Muscle of leg (tissue), 3 donors: ENCODE measurements at regions not wholly inside any gene's neighbourhood (a gene's known extent, or its start where the extent isn't known, plus 50 kb on each side); places are given as distances from the start of the nearest gene placed in this dataset.

ENCODE experiments used
- DNase-seq: peaks from one replicate; pipeline ENCODE4 v3.0.0; 2013
- H3K27ac ChIP-seq: one replicate; pipeline ENCODE4 v1.5.1; 2013; ENCODE audit warnings: mild to moderate bottlenecking, low read length, control low read depth
- H3K27me3 ChIP-seq: one replicate; pipeline ENCODE4 v1.6.1; 2013; ENCODE audit warnings: low read length; ENCODE audit not compliant: control insufficient read depth, insufficient read depth
- H3K36me3 ChIP-seq: one replicate; pipeline ENCODE4 v1.6.1; 2013; ENCODE audit warnings: low read length; ENCODE audit not compliant: control insufficient read depth, insufficient read depth
- H3K4me1 ChIP-seq: one replicate; pipeline ENCODE4 v1.6.1; 2013; ENCODE audit warnings: low read length; ENCODE audit not compliant: control insufficient read depth, insufficient read depth
- H3K4me3 ChIP-seq: one replicate; pipeline ENCODE4 v1.5.1; 2013; ENCODE audit warnings: low read length, control low read depth
- H3K9me3 ChIP-seq: replicated peaks from 2 replicates; pipeline ENCODE4 v1.6.1; 2013; ENCODE audit warnings: low read depth, low read length; ENCODE audit not compliant: control insufficient read depth
- WGBS: methylation state at CpG from one replicate; pipeline ENCODE4 v1.1.5; 2013; ENCODE audit warnings: missing lambda C conversion rate; ENCODE audit not compliant: insufficient coverage; 5-methylcytosine and 5-hydroxymethylcytosine counted together

DNA sequence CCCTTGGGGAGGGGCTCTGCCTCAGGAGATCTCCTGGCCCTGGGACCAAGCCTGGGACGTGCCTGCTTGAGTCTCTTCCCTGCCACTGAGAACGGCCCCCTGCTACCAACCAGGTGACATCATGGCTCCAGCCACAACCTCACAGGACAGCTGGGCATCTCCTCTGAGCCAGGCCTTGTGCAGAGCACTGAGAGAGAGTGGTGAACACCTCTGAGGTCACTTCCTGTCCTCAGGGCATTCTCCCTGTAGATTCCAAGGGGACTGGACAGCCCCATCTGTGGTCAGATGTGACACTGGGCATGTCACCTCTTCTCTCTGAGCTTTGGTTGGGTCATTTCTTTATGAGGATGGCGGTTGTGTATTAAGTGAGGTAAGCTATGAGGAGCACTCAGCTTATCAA lies 172.0 kb downstream of the MELK start:
- WGBS = 44% methylated on average over 1 of the region's 3 CpGs
- Histone ChIP-seq H3K27ac (no peak overlapping the region), H3K4me1 (no peaks in the 10 kb centered on the region), H3K4me3 (no peak overlapping the region), H3K36me3 (no peaks in the 10 kb centered on the region), H3K27me3 (peaks cover 24% of the 10 kb centered on the region), H3K9me3 (no peaks in the 10 kb centered on the region)
- no peak for DNase-seq

DNA sequence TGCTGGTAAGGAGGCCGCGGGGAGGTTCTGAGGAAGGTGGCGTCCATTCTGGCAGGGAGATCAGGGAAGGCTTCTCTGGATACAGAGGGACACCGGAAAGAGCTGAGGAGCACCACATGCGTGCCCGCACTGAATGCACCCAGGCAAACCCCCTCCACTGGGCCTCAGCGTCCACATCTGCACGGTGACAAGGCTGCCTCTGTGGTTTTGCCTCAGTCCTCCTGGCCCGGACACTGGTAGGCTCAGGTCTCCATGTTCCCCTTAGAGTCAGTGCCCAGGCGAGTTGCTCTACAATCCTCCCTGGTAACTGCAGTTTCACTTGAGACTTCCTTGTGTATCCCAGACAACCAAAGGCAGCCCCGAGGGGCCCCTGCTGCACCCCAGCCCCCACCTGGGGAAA lies 173.3 kb downstream of the MELK start:
- peaks cover 11% of the 10 kb centered on the region for H3K27me3 ChIP-seq
- no peak for DNase-seq
- H3K4me1 ChIP-seq = no peaks in the 10 kb centered on the region
- H3K4me3 ChIP-seq = no peak overlapping the region
- no peaks in the 10 kb centered on the region for H3K9me3 ChIP-seq
- no peaks in the 10 kb centered on the region for H3K36me3 ChIP-seq
- no peak overlapping the region for H3K27ac ChIP-seq
- 91% methylated on average over 8 of the region's 11 CpGs for WGBS

DNA sequence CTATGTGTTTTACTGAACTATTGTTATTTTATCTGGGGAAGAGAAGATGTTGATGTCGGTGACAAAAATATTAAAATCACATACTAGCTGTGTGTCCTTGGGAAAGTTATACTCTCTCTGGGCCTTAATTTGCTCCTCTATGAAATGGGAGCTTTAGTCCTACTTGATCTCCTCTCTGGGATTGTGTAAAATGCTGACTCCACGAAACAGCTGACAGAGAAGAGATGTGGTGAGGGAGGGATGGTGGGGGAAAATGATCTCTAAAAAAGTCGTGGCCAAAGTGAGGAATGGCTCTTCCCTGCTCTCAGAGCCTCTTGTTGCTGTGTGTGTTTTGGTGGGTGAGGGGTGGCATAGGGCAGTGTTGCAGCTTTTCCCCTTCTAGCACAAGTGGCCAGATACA lies 173.7 kb downstream of the MELK start:
- Histone ChIP-seq H3K27ac (no peak overlapping the region), H3K4me3 (no peak overlapping the region), H3K4me1 (no peaks in the 10 kb centered on the region), H3K36me3 (no peaks in the 10 kb centered on the region), H3K27me3 (peaks cover 7% of the 10 kb centered on the region), H3K9me3 (no peaks in the 10 kb centered on the region)
- no peak for DNase-seq
- WGBS = 60% methylated on average over 1 of the region's 3 CpGs

DNA sequence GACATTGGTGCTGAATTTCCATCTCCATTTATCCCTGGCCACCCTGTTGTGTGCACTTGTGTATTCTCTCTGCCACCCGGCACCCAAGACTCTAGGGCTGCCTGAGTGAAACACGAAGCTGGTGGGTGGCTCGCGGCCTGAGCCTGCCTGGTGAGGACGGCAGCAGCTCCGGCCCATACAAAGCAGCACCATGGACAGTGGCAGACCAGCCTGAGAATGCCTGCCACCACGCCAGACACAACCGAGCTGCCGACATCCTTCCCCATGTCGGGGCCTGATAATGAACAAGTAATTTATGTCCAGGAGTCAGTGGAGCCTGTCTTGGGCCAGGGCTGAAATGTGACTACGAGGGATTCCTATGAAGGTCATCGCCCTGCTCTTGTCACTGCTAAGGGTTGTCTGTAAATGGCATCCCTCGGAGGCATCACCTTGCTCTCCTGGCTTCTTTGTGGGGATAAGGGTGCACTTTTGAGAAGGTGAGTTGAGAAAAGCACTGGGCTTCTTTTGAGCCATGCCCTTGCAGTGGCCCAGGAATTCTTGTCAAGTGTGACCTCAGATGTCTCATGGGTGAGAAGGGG lies 175.7 kb downstream of the MELK start:
- no peaks in the 10 kb centered on the region for H3K9me3 ChIP-seq
- 12% methylated on average over 8 of the region's 13 CpGs for WGBS
- H3K36me3 ChIP-seq = no peaks in the 10 kb centered on the region
- peak; percentile 53 for DNase-seq
- H3K27ac ChIP-seq = no peak overlapping the region
- H3K27me3 ChIP-seq = peaks cover 2% of the 10 kb centered on the region
- no peaks in the 10 kb centered on the region for H3K4me1 ChIP-seq
- no peak overlapping the region for H3K4me3 ChIP-seq

DNA sequence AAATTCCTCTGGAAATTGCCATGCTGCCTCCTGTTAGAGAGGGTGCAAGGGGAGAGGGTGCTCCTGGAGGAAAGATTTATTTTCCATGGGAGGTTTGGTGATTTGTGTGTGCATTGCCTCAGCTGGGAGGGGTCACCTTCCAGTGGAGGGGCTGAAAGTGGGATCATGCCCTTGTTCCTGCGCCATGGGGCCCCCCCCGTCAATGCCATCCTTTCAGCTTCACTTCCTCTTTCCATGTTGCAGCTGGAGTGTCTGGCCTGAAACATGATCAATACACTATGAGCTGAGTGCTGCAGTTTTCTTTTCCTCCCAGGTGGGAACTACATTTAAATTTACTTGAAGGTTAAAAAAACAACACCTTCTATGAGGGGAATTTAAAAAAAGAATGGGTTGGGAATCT lies 176.8 kb downstream of the MELK start:
- H3K27me3 ChIP-seq = peaks cover 2% of the 10 kb centered on the region
- H3K36me3 ChIP-seq = no peaks in the 10 kb centered on the region
- no peak overlapping the region for H3K27ac ChIP-seq
- no peak overlapping the region for H3K4me3 ChIP-seq
- no peaks in the 10 kb centered on the region for H3K4me1 ChIP-seq
- no peaks in the 10 kb centered on the region for H3K9me3 ChIP-seq
- DNase-seq = no peak
- WGBS = no CpG with 5 or more reads among the region's 2 CpGs

DNA sequence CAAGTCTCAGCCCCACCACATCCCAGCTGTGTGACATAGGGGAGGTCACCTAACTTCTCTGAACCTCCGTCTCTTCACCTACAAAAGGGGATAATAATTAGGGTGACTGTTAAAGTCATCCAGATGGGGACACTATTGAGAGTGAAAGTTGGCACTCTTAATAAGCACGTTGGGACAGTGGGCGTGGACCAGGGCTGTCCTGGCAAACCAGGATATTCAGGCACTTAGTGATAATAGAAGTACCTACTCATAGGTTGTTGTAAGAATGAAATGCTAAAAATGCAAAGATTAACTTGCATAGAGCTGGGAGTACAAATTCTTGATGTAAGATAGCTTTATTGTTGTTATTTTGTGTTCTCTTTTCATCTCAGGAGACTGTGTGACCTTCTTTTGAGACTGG lies 177.9 kb downstream of the MELK start:
- Histone ChIP-seq H3K27me3 (peaks cover 2% of the 10 kb centered on the region), H3K4me3 (no peak overlapping the region), H3K9me3 (no peaks in the 10 kb centered on the region), H3K4me1 (no peaks in the 10 kb centered on the region), H3K27ac (no peak overlapping the region), H3K36me3 (no peaks in the 10 kb centered on the region)
- 61% methylated on average over 2 of the region's 3 CpGs for WGBS
- no peak for DNase-seq

DNA sequence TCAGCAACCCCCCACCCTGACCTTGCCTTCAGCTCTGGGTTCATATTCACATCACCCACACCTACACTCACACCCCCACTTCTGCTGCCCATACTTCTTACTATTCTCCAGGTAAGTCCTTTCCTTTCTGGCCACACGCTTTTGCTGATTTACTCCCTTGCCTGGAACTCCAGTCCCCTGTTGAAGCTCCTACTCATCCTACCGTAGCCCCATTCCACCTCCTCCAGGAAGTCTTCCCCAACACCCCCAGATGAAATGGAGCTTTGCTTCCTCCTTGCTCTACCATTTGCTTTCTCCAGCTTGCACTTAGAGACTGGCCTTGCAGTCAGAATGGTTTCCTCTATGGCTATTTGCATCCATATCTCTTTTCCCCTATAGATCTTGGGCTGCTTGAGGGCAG lies 182.3 kb downstream of the MELK start:
- H3K9me3 ChIP-seq = no peaks in the 10 kb centered on the region
- 64% methylated on average over 2 of the region's 2 CpGs for WGBS
- peaks cover 8% of the 10 kb centered on the region for H3K27me3 ChIP-seq
- H3K4me3 ChIP-seq = no peak overlapping the region
- no peak overlapping the region for H3K27ac ChIP-seq
- H3K36me3 ChIP-seq = no peaks in the 10 kb centered on the region
- H3K4me1 ChIP-seq = no peaks in the 10 kb centered on the region
- DNase-seq = no peak

DNA sequence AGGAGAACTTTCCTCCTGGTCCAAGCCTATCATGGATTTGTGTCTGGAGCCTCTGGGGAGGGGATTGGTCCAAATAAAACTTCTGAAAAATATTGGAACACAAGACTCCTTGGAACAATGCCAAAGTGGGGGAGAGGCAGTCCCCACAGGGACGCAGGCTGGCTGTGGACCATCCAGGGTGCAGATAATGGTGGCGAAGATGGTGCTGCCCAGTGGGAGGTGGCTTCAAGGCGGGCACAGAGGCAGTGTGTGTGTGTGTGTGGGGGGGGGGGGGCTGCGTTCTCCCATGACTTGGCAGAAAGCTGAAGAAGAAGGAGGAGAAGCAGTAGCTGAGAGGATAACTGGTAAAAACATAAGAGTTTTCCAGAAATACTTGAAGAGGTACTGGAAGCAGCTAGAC lies 186.4 kb downstream of the MELK start:
- no peaks in the 10 kb centered on the region for H3K9me3 ChIP-seq
- H3K4me1 ChIP-seq = no peaks in the 10 kb centered on the region
- WGBS = 48% methylated on average over 3 of the region's 4 CpGs
- H3K4me3 ChIP-seq = no peak overlapping the region
- H3K36me3 ChIP-seq = no peaks in the 10 kb centered on the region
- no peak overlapping the region for H3K27ac ChIP-seq
- DNase-seq = no peak
- peaks cover 8% of the 10 kb centered on the region for H3K27me3 ChIP-seq

DNA sequence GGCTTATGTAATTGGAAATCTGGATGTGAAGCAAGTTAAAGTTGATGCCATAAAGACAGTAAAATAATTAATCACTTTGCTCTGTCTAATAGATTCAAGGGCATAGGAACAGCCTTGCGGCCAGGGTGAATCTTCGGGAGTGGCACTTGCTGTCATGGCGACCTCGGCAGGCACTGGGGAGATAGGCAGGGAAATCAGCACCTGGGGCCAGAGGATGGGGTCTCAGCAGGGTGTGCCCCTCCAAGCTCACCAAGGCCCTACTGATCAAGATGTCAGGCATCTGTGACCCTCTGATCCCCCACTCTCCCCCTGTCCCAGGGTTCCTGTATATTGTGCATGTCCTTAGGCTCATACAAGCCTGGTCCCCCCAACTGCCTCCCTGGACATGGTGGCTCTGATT lies 187.3 kb downstream of the MELK start:
- 77% methylated on average over 3 of the region's 4 CpGs for WGBS
- no peaks in the 10 kb centered on the region for H3K36me3 ChIP-seq
- no peak for DNase-seq
- peaks cover 11% of the 10 kb centered on the region for H3K27me3 ChIP-seq
- no peak overlapping the region for H3K4me3 ChIP-seq
- no peaks in the 10 kb centered on the region for H3K4me1 ChIP-seq
- H3K9me3 ChIP-seq = no peaks in the 10 kb centered on the region
- H3K27ac ChIP-seq = no peak overlapping the region

DNA sequence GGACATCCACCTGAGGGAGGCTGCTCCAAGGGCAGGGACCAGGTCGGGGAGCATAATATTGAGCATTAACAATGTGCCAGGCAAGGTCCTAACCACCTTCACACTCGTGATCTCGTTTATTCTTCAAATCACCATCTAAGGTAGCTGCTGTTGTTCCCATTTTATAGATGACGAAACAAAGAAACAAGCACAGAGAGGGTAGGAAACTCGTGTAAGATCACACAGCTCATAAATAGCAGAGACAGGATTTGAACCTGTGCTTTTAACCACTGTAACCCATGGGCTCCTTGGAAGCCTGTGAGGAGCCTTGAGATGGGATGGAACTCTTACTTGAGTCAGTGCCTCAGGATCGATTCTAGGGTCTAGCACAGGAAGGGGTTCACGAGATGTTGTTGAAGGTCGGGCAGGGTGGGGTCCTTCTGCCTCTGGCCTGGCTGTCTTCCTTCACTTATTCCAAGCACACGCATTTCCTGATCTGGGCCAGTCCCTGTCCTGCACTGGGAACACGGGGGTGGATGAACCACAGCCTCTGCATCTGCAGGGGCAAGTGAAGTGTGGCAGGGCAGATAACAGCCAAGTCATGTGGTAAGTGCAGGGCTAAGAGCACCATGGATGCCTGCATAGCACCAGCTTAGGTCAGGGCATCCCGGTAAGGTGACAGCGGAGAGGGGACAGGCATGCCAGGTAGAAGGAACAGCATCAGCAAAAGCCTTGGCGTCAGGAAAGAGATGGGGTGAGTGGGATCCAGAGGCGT lies 188.1 kb downstream of the MELK start:
- Histone ChIP-seq H3K4me1 (peaks cover 1% of the 10 kb centered on the region), H3K27me3 (peaks cover 19% of the 10 kb centered on the region), H3K27ac (no peak overlapping the region), H3K9me3 (no peaks in the 10 kb centered on the region), H3K36me3 (no peaks in the 10 kb centered on the region), H3K4me3 (no peak overlapping the region)
- 83% methylated on average over 6 of the region's 14 CpGs for WGBS
- no peak for DNase-seq
